Fibroblast of skin of scalp (primary cell): ENCODE measurements at regions not wholly inside any gene's neighbourhood (a gene's known extent, or its start where the extent isn't known, plus 50 kb on each side); places are given as distances from the start of the nearest gene placed in this dataset.

Source experiments
- DNase-seq: peaks from one replicate; pipeline ENCODE4 v3.0.0-alpha.2; 2013

GRCh38 chr10:130372222-130372621, 236.0 kb downstream of the GLRX3 start:
- no peak for DNase-seq

GRCh38 chr10:130372866-130373265, 236.7 kb downstream of the GLRX3 start:
- DNase-seq: no peak

- DNase-seq: no peak
These were observed 241.9 kb downstream of the GLRX3 start for GRCh38 chr10:130377986-130378540.

- DNase-seq: no peak
These were observed 242.6 kb downstream of the GLRX3 start for GRCh38 chr10:130378556-130379400.

GRCh38 chr10:130380056-130380455, 243.9 kb downstream of the GLRX3 start:
- DNase-seq: no peak

- no peak for DNase-seq
These were observed 245.8 kb downstream of the GLRX3 start for GRCh38 chr10:130382031-130382430.

- DNase-seq: no peak
These were observed 251.9 kb downstream of the GLRX3 start for GRCh38 chr10:130387936-130388580.

GRCh38 chr10:130388746-130389145, 252.6 kb downstream of the GLRX3 start:
- DNase-seq: no peak

GRCh38 chr10:130389906-130390305, 253.7 kb downstream of the GLRX3 start:
- DNase-seq: no peak

GRCh38 chr10:130392031-130392430, 255.8 kb downstream of the GLRX3 start:
- DNase-seq: no peak

- no peak for DNase-seq
These were observed 257.2 kb downstream of the GLRX3 start for GRCh38 chr10:130393342-130393741.

GRCh38 chr10:130394832-130395231, 258.6 kb downstream of the GLRX3 start:
- DNase-seq: no peak

- no peak for DNase-seq
These were observed 259.2 kb downstream of the GLRX3 start for GRCh38 chr10:130395248-130395936.

- no peak for DNase-seq
These were observed 259.9 kb downstream of the GLRX3 start for GRCh38 chr10:130396044-130396443.

GRCh38 chr10:130398090-130398994, 262.2 kb downstream of the GLRX3 start:
- no peak for DNase-seq

GRCh38 chr10:130399425-130399950, 263.3 kb downstream of the GLRX3 start:
- DNase-seq: no peak

- no peak for DNase-seq
These were observed 264.7 kb downstream of the GLRX3 start for GRCh38 chr10:130400890-130401289.

GRCh38 chr10:130401860-130402765, 265.9 kb downstream of the GLRX3 start:
- no peak for DNase-seq

GRCh38 chr10:130403153-130404075, 267.2 kb downstream of the GLRX3 start:
- DNase-seq: no peak
